ENCODE measurements at regions not wholly inside any gene's neighbourhood (a gene's known extent, or its start where the extent isn't known, plus 50 kb on each side); places are given as distances from the start of the nearest gene placed in this dataset.

DNA sequence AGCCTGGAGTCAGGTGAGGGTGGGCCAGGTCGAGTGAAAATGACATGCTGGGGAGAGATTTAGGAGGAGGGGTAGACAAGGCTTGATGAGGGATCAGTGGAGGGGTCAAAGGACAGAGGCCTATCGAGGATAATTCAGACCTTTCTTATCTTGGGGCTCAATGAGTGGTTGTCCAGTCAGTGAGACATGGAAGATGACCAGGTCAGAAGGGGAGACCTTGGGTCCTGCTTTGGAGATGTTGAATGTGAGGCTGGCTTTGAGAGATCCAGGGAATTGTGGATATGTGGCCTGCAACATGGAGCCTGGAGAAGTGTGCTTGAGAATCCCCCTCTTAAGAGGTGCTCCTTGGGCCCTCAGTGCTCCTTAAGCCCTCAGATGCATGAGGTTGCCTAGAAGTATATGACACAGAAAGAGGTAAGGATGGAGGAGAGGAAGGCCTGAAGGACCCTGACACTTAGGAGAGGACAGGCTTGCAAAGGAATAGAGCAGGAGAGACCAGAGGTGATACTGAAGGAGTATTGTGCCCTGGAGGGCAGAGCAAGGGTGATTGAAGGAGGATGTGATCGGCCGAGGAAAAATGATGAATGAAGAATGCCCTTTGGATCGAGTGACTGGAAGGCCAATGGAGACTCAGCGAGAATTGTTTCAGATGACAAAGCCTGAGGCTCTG lies 129.8 kb upstream of the GPR26 start:
- no peak for DNase-seq

DNA sequence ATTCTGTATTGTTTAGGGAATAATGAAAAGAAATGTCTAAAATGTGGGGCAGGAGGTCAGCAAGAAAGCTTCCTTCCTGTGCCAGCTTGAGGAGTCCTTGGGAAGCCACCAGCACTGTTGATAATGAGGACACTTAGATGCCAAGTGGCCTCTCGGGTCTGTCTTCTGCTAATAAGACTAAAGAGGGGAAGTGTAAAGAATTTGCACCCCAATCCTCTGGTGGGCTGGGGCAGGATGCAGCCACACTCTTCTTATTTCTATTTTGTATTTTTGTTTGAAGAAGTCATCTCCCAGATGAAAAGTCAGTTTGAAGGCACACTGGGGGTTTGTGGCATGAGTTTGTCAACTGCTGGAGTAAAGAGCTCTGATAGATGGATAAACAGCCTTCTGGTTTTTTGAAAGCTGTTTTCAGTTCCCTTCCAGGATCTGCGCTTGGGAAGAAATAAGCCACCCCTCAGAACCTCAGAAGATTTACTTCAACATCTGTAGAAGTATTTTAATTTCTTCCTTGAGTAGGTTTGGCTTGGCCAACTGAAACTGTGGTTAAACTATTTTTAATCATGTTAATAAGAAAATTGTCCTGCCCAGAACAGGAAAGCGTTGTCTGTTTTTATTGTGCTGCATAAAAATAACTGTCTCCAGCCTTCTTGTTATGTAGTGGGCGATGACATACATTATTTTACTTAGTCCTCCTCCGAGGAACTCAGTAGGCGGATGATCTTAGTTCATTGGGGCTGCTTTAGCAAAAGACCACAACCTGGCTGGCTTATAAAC lies 128.8 kb upstream of the GPR26 start:
- DNase-seq = no peak

DNA sequence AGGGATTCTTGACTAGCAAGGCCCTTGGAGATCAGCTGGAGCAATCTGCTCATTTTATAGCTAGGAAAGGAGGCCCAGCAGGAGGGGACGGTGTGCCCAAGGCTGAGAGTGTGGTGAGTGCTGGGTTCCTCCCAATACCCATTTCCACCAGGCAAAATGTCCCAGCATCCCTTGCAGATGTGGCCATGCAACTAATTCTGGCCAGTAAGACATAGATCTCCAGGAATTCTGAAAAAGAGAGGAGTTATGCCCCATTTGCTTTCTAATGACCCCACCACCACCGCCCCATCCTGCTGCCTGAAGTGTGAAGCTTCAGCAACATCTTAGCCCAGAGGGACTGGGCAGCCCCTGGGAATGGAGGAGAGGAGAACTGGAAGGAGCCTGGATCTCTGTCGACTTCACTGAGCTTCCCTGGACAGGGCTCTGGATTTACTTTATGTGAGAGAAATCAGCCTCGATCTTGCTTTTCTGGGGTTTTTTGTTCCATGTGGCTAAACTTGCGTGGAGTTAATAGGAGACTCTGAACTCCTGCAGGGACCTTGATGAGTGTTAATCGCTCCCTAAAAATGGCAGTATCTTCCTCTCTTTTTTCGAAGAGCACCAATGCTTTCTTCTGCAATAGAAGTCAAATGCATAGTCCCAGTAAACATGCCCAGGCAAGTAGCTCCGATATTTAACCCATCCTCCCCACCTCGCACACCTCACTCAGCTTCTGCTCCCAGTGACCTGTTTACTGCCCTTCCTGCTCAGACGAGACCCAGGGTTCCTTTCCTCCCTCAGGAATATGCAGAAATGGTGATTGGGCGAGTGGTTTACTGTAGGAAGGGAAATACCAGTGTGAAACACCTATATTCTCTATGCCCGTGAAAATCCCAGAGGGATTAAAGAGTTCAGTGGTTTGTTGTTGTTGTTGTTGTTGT lies 127.5 kb upstream of the GPR26 start:
- DNase-seq = no peak

DNA sequence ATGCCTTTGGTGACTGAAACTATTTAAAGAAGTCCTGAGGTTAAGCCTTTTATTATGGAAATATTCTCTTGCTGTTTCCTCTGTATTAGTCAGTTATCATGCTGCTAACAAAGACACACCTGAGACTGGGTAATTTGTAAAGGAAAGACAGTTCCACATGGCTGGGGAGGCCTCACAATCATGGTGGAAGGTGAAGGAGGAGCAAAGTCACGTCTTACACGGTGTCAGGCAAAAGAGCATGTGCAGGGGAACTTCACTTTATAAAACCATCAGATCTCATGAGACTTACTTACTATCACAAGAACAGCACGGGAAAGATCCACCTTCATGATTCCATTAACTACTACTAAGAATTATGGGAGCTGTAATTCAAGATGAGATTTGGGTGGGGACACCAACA lies 121.2 kb upstream of the GPR26 start:
- DNase-seq = no peak

DNA sequence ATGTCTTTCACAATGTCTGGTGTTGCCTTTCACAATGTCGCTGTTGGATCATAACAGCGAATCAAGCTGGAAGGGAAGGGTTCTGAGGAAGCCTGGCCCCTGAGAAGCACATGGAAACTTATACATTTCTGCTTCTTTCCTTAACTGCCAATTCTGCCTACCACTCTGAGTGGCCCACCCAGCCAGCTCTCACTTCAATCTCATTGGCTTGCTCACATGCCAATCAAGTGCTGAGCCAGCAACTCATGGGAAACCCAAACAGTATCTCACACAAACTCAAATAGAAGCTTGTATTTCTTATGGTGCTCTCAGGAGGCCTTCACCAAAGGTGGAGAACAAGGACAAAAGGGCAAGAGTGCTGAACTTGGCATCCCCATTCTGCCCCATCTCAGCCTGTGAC lies 117.4 kb upstream of the GPR26 start:
- DNase-seq = no peak

DNA sequence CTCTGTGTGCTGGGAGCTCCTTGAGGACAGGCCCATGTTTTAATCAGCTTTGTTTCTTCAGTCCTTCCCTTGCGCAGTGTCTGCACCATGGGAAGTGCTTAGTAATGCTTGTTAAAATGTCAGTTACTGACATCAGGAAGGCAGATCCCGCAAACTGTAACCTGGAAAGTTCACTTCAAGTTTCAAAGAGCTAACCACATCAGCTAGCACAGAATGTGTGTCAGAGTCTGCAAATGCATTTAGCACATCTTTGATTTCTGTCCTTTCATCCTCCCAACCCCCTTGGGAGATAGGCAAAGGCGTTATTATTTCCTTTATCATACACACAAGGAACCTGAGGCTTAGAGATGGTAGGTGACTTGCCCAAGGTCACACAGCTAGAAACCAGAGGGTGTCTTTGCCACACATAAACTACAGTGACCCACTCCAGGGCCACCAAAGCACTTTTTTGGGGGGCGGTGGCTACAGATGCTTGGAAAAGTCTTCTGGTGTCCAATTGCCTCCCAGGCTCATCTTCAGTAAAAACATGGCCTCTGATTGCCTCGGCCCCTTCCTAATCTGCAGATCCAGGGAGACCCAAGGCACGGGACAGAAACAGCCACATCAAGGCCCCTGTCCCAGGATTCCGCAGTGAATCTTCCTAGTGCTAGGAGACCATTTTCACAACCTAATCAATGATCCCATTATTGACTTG lies 116.2 kb upstream of the GPR26 start:
- no peak for DNase-seq

DNA sequence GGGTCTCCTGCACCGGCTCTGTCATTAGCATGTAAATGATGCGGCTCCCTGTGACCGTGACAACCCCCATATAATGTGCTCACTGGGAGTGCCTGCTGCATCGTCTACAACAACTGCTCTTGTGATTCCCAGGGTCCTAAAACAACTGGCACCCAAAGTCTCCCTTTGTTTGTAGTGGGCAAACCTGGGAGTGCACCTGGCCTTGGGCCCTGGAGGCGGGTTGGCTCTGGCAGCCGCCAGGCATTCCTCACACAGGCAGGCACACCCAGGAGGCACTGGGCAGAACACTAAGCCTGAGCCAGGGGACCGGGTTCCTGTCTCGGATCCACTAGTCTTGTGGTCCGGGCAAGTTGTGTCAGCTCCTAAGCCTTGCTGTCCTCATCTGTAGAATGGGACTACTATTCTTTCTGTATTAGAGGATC lies 115.5 kb upstream of the GPR26 start:
- no peak for DNase-seq

DNA sequence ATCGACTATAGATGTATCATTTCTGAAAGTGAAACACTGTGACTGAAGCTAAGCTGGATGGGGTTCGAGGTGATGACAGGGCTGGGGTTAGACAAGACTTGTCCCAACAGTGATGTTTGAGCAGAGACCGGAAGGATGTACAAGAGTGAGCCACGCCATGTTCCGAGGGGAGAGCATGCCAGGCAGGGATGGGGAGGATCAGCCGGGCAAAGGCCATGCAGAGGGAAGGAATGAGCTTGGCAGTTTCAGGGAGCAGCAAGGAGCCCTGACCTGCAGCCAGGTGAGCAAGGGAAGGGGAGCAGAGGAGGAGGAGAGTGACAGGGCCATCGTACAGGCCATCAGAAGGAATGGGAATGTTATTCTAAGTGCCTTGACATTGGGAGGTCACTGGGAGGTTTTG lies 114.9 kb upstream of the GPR26 start:
- DNase-seq = no peak

DNA sequence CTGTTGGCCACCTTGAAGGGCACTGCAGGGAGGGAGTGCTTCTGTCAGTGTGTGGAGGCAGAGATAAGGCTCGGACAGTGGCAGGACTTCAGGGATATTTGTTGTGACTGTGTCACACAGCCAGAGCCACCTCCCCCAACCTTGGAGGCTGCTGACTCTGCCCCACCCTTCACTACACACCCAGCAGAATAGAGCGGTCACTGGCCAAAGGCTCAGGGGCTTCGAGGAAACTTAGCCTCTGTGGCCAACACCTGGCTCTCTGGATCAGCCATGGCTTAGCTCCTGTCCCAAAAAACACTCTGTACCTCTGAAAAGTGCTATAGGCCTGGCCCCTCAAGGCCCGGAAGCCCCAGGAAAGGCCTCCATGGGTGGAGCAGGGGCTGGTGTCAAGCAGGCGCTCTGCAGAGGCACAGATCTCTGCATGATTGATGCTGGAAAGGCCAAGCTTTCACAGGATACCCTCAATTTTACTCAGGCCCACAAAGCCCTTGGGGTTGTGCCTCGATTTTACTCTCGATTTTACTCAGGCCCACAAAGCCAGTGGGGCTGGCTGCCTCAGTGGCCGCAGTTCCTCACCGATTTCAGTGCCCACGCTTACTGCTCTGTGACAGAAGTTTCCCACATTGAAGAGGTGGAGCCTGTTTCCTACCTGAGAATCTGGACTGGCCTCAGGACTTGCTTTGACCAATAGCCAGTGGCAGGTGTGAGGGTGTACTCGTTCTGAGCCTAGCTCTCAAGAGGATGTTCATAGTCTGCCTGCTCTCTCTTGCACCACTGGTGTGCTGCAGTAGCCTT lies 113.2 kb upstream of the GPR26 start:
- no peak for DNase-seq

DNA sequence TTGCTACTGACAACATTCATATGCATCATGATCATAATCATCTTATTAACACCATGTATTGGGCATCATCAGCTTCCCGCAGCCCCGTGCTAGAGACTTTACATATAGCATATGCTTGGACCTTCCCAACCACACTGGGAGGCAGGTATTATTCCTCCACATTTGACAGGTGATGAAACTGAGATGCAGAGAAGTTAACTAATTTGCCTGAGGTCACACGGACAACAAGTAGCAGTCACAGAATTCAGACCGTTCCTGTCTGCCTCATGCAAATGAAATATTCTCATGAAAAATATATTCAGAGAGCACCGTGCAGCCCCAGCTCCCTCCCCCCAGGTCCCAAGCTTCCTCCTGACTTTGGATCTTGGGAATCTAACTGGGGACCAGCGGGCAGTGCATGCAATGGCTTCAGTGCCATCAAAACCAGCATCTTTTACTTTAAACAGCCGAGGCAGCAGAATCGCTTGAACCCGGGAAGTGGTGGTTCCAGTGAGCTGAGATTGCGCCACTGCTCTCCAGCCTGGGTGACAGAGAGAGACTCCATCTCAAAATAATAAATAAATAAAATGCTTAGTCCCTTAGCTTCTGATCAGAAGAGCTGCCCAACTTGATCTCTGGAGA lies 112.2 kb upstream of the GPR26 start:
- no peak for DNase-seq

DNA sequence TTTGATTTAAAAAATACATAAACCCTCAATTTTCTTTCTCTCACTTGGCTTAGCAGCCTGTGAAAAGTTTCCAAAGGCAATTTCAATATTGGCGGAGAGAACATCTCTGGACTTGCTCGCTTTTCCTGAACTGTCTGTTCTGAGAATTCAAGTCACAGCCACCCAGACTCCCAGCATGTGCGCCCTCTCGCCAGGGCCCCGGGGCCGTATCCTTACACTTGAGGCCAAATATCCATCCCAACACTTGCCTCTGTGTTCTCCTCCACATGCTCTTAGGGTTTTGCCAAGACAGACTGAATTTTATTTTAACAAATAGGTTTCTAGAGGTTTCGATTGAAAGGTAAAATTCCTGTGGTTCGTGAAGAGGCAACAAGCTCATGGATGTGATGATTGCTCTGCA lies 111.5 kb upstream of the GPR26 start:
- no peak for DNase-seq

DNA sequence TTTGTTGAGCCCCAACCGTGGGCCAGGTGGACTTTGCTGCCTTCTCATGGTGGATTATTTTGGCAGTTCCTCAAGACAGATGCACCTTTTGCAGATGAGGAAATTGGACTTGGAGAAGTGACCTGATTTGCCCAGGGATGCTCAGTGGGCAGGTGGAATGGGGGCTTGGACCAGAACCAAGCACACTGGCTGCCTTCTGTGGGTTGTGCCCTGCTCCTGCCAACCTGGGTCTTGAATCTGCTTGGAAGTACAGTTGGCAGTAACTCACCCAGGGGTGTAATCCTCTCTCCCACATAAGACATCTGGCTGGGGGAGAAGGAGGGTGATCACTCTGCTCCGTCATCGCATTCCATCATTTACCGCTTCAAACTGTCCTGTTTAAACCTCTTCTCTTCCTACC lies 110.5 kb upstream of the GPR26 start:
- no peak for DNase-seq

DNA sequence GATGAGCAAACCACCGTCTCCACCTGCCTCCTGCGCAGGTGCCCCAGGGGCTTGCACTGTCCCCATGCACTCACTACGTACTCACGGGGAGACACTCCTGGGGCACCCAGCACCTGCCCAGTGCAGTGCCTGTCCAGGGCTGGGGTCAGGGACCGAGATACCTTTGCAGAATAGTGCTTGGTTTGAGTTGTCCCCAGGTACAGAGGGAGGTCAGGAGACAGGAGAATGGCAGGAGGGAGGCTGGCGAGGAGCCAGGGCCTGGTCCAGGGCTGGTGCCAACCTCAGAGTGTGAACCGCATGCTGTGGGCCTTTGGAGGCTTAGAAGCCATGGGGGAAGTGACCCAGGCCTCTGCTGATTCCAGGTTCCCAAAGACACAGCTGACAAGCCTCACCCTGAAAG lies 110.1 kb upstream of the GPR26 start:
- DNase-seq = no peak

DNA sequence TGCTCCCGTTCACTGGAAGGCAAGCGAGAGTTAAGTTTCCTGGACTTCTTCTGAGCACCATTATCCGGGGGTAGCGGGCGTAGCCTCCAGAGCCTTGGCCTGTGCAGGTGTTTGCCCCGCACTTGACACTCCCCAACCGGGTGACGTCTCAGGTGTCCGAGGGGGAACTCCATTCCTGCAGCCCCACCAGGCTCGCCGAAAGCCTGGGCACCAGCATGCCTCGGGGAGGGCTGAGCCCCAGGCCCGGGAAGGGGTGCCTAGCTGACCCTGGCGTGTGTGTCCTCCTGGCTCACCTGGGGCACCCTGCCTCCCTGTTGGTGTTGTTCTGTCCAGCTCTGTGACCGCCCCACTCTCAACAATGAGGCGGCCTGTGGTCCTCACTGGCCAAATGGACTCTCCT lies 109.4 kb upstream of the GPR26 start:
- no peak for DNase-seq

DNA sequence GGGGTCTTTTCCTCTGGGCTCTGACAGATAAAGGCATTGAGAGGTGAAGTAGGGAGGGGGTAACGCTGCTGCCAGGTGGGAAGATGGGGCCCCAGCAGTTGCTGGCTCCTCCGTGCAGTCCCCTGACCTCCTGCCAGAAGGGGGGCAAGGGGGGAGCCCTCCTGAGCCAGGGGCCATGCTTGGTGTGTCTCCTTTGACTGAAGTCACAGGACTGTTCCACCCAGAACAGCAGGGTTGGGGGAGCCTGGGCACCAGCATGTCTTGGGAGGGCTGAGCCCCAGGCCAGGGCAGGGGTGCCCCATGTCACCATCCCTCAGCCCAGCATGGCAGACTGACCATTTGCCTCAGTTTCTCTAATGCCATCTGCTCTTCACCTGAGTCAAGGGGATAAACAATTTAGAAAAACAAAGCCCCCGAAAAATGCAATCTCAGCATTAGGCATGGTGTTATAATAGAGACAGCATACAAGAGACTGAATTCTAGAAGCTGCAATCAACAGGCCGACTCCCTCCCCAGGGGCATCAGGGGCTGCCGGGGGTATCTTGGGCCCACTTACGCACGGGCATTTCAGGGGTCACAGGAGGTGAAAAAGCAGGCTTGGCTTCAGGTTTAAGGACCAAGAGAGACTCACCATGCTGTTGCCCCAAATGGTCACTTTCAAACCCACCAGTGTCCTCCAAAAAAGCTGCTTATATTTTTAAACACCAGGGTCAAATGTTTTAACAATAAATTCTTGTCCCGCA lies 108.6 kb upstream of the GPR26 start:
- no peak for DNase-seq

DNA sequence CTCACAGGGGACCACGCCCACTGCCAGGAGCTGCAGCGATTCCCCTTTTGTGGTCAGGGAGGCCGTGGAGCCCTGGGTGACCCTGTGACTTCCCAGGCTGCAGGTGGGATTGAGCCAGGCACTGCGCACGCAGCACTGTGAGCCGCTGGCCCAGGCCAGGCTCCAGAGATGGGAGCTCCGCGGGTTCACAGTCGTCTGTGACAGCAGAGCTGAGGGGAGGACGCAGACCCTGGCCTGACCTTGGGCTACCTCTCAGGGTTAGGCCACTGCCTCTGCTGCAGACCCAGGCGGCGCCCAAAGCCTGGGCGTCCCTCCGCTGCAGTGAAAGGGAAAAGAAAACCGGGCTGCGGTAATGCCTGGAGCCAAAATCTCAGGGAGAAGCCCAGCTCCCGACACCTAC lies 107.5 kb upstream of the GPR26 start:
- DNase-seq = no peak

DNA sequence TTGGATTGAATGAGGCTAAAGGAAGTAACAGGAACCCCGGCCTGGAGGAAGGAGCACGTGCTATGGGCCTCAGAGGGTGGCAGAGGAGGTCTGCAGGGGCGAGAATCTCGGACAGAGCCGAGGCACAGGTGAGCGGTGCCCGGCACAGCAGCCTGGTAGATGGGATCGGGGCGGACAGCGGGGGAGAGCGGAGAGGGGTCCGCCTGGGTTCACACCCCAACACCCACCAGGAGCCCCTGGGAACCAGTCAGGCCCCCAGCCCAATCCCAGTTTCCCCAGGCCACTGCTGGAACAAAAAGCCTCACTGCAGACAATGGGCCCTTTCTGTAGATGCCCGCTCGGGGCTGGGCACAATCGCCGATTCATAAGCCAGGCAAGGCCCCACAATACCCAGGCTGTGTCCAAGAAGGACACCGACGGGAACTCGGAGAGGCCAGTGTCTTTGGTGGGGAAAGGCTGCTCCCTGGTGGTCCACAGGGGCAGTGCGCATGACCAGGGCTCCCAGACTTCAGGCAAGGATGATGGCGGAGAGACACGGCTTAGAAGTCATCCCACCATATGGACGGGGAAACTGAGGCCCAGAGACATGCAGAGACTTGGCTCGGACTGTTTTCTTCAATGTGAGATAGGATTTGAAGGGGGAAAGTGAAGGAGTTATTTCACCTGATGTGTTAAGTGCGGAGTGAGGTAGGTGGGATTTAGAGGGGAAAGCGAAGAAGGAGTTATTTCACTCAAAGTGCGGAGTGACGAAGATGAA lies 106.9 kb upstream of the GPR26 start:
- peak; percentile 49 for DNase-seq

DNA sequence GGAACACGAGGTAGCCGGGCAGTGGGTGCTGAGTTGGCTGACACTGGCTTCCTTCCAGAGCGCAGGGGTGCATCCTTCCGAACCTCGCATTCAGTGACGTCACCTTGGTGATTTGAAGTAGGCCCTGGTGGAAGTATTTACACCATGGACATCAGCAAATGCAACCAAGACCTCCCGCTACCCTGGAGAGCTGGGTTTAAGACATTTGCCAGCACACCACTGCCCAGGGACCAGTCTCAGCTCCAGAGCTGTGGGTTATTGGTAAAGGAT lies 106.4 kb upstream of the GPR26 start:
- DNase-seq = no peak

DNA sequence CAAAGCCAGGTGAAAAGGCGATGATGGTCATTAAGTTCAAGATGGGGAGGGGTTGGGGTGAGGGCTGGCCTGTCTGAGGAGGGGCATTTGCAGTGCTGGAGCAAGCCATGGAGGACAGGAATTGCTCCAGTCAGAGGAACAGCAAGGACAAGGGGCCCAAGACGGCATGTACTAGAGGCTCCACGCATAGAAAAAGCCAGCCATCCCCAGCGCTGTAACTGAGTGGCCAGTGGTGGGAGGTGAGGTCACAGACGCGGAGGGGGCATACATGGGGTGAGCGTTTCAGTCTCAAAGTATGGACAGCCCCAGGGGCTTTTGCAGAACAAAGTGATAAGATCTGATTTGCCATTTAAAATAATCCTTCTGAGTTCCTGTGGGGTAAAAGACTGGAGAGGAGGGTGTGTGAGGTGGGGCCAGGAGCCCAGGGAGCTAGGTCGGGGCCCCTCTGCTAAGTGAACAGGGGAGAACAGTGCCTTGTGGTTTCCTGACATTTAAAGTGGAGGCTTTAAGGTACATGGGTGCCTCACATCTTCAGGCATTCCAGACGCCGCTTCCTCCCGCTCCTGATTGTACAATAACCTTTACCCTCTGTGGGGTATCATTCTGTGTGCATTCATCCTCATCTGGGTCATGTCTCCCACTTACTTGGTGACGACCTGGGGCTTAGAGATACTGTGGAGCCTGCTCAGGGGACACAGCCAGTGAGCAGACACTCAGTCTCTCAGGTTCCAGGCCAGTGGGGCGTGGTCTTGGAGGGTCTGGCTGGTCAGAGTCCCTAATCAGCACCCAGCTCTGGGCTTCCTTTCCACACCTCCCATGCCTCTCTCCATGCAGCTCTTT lies 105.6 kb upstream of the GPR26 start:
- DNase-seq = no peak

DNA sequence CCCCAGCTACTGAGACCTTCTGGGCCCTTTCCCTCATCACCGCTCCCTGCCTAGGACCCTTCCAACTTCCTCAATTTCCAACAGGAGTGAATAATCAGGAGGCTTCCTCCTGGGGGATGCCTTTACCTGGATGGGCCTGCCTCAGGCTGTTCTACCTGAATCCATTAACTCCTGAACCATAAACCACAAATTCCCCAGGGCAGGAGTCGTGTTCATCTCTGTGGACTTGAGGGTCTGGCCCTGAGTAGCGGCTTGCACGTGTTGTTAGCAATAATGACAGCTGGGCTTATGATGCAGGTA lies 105.1 kb upstream of the GPR26 start:
- DNase-seq = no peak
